Stomach (tissue), 4 donors: ENCODE measurements at regions not wholly inside any gene's neighbourhood (a gene's known extent, or its start where the extent isn't known, plus 50 kb on each side); places are given as distances from the start of the nearest gene placed in this dataset.

Experiments
- CTCF ChIP-seq, 7 experiments: fragments of 450-650 bp in 4 of 7; fragments of 200-600 bp in 3 of 7; sonication (generic) in 3 of 7; IDR thresholded peaks; one replicate each; pipeline ENCODE4 v1.5.1; 2016 to 2019; ENCODE audit warnings: antibody characterized with exemption in 7 of 7, control low read depth in 2 of 7, mild to moderate bottlenecking in 1 of 7
- EP300 ChIP-seq: sonication (generic); formaldehyde crosslinking; IDR thresholded peaks from one replicate; pipeline ENCODE4 v1.6.1; 2017; ENCODE audit warnings: antibody characterized with exemption
- POLR2A ChIP-seq, 4 donors: fragments of 450-650 bp; IDR thresholded peaks; one replicate each; pipeline ENCODE4 v1.6.1; 2016; ENCODE audit warnings: antibody characterized with exemption in 4 of 4, control low read depth in 2 of 4, mild to moderate bottlenecking in 1 of 4, moderate library complexity in 1 of 4

GRCh38 chr11:91996526-91996925 is 228.1 kb upstream of the FAT3 start:
- TF ChIP-seq CTCF (IDR thresholded peaks at IDR 0.05) (no peak), POLR2A (IDR thresholded peaks at IDR 0.05) (no peak), EP300 (no peak)
